Calu3 (cell line): ENCODE measurements at regions not wholly inside any gene's neighbourhood (a gene's known extent, or its start where the extent isn't known, plus 50 kb on each side); places are given as distances from the start of the nearest gene placed in this dataset.

Source experiments
- BruUV-seq: library from RNA; stranded (reverse); fragments of 400-500 nt; replicated peaks from 2 replicates; lab custom pipeline; 2021; lab: Mats Ljungman, UMichigan
- CTCF ChIA-PET: fragments of 300-600 bp; sonication (Branson Sonifier 250); formaldehyde crosslinking; loops from one replicate; lab custom pipeline; 2022; ENCODE audit warnings: antibody characterized with exemption; lab: Charles Lee
- DNase-seq: peaks from one replicate; pipeline ENCODE4 v3.0.0; 2022
- H3K27ac Mint-ChIP-seq: one replicate; pipeline ENCODE4 v1.8.0; 2022; ENCODE audit warnings: mixed read lengths; ENCODE audit not compliant: unreplicated experiment
- H3K27me3 Mint-ChIP-seq: one replicate; pipeline ENCODE4 v1.8.0; 2022; ENCODE audit warnings: mixed read lengths; ENCODE audit not compliant: unreplicated experiment
- H3K36me3 Mint-ChIP-seq: one replicate; pipeline ENCODE4 v1.8.0; 2022; ENCODE audit warnings: mild to moderate bottlenecking, moderate library complexity, mixed read lengths; ENCODE audit not compliant: insufficient read depth, unreplicated experiment
- H3K4me1 Mint-ChIP-seq: one replicate; pipeline ENCODE4 v1.8.0; 2022; ENCODE audit warnings: mild to moderate bottlenecking, low read depth, mixed read lengths; ENCODE audit not compliant: unreplicated experiment
- H3K4me3 Mint-ChIP-seq: one replicate; pipeline ENCODE4 v1.8.0; 2022; ENCODE audit warnings: mild to moderate bottlenecking, low read depth, moderate library complexity, mixed read lengths; ENCODE audit not compliant: unreplicated experiment
- H3K9me3 Mint-ChIP-seq: one replicate; pipeline ENCODE4 v1.8.0; 2022; ENCODE audit warnings: low read depth, mixed read lengths; ENCODE audit not compliant: unreplicated experiment
- CTCF ChIP-seq: fragments of 200-600 bp; IDR thresholded peaks from one replicate; pipeline ENCODE4 v1.8.0; 2022; ENCODE audit warnings: antibody characterized with exemption; ENCODE audit not compliant: unreplicated experiment
- intact Hi-C: fragments of 100-400 bp; cut with micrococcal nuclease; formaldehyde crosslinking; loops from one replicate; pipeline ENCODE4 v1.10.0; 2022; ENCODE audit not compliant: unreplicated experiment

- H3K9me3 Mint-ChIP-seq: no peaks in the 10 kb centered on the region
- no peak for TF ChIP-seq CTCF
- no peaks in the 10 kb centered on the region for H3K36me3 Mint-ChIP-seq
- no peak for DNase-seq
- CTCF ChIA-PET: no interaction called here
- H3K4me1 Mint-ChIP-seq: peaks cover 6% of the 10 kb centered on the region
- intact Hi-C loops: no loop called here
- H3K4me3 Mint-ChIP-seq: no peak overlapping the region
- peaks cover 51% of the 10 kb centered on the region for H3K27me3 Mint-ChIP-seq
- BruUV-seq: no TSS peak
- no peak overlapping the region for H3K27ac Mint-ChIP-seq
These were observed 101.4 kb upstream of the SMIM23 start for GRCh38 chr5:171684169-171684568.

- no peak for DNase-seq
These were observed 96.7 kb upstream of the SMIM23 start for GRCh38 chr5:171688696-171689495.

DNA sequence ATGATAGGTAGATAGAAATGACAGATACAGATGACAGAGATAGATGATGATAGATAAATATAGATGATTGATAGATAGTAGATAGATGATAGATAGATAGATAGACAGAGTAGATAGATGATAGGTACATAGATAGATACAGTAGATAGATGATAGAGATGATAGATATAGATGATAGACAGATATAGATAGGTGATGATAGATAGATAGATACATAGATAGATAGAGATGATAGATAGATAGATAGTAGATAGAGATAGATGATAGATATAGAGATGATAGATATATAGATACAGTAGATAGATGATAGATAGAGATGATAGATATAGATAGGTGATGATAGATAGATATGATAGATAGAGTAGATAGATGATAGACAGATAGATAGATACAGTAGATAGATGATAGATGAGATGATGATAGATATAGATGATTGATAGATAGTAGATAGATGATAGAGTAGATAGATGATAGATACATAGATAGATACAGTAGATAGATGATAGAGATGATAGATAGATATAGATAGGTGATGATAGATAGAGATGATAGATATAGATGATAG is 95.7 kb upstream of the SMIM23 start:
- no peaks in the 10 kb centered on the region for H3K36me3 Mint-ChIP-seq
- no peaks in the 10 kb centered on the region for H3K27me3 Mint-ChIP-seq
- no peaks in the 10 kb centered on the region for H3K4me1 Mint-ChIP-seq
- no peaks in the 10 kb centered on the region for H3K9me3 Mint-ChIP-seq
- no peak for TF ChIP-seq CTCF
- BruUV-seq: no TSS peak
- CTCF ChIA-PET: no interaction called here
- DNase-seq: no peak
- H3K27ac Mint-ChIP-seq: no peak overlapping the region
- intact Hi-C loops: no loop called here
- H3K4me3 Mint-ChIP-seq: no peak overlapping the region

More at GRCh38 chr5:171688696-171689495, 96.7 kb upstream of the SMIM23 start:
- Mint-ChIP-seq H3K36me3 (no peaks in the 10 kb centered on the region), H3K9me3 (no peaks in the 10 kb centered on the region), H3K27ac (no peak overlapping the region), H3K4me3 (no peak overlapping the region), H3K27me3 (peaks cover 4% of the 10 kb centered on the region), H3K4me1 (no peaks in the 10 kb centered on the region)
- no peak for TF ChIP-seq CTCF
- no TSS peak for BruUV-seq
- CTCF ChIA-PET: no interaction called here
- intact Hi-C loops: no loop called here

DNA sequence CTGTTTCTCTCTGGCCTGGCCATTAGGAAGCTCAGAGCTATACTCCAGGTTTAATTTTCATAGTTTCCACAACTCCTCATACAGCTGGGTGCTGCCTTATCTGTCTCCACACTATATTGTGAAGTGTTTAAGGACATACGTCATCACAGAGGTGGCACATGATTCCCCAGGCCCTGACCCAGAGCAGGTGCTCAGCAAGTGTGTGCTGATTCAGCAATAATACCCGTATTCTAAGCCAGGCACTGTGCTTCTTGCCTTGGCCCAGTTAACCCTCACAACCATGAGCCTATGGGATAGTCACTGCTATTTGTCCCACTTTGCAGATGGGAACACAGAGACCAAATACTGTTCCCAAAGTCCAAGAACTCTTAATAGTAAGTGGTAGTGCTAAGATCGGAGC is 93.5 kb upstream of the SMIM23 start:
- H3K27me3 Mint-ChIP-seq: no peaks in the 10 kb centered on the region
- CTCF ChIA-PET: no interaction called here
- H3K4me1 Mint-ChIP-seq: no peaks in the 10 kb centered on the region
- H3K27ac Mint-ChIP-seq: no peak overlapping the region
- no peaks in the 10 kb centered on the region for H3K9me3 Mint-ChIP-seq
- no peak overlapping the region for H3K4me3 Mint-ChIP-seq
- TF ChIP-seq CTCF: no peak
- DNase-seq: no peak
- H3K36me3 Mint-ChIP-seq: no peaks in the 10 kb centered on the region
- intact Hi-C loops: no loop called here
- no TSS peak for BruUV-seq
